ENCODE measurements at regions not wholly inside any gene's neighbourhood (a gene's known extent, or its start where the extent isn't known, plus 50 kb on each side); places are given as distances from the start of the nearest gene placed in this dataset.

GRCh38 chr7:46115410-46115809 lies 194.3 kb upstream of the IGFBP3 start:
- ChIA-PET POLR2A (ENCODE audit: partially characterized antibody) (interaction anchor here (0.6 kb wide), 1 partner anchor 197 kb away, joined by 3 read pairs; no protein-coding TSS in a partner anchor), CTCF (ENCODE audit: partially characterized antibody) (interaction anchor here (0.6 to 1.6 kb wide), 3 partner anchors 15 to 532 kb away, joined by 3 to 6 read pairs (median 4); no protein-coding TSS in a partner anchor)
- no peak overlapping the region for H2BK15ac ChIP-seq (ENCODE audit: low read length)
- H2BK120ac ChIP-seq (replicated peaks; ENCODE audit: low read depth, low read length): no peak overlapping the region
- no peak overlapping the region for H3K56ac ChIP-seq (replicated peaks; ENCODE audit: insufficient read length, low read depth, low read length)
- no peak overlapping the region for H3K4me3 ChIP-seq (ENCODE audit: extremely low read depth in 1 of 4, insufficient read depth in 2 of 4, low read depth in 3 of 4, low read length in 4 of 4)
- H3K14ac ChIP-seq (ENCODE audit: insufficient read length): no peak overlapping the region
- H3K79me2 ChIP-seq (ENCODE audit: control insufficient read depth in 1 of 2, insufficient read depth in 2 of 2, low read length in 2 of 2): no peaks in the 10 kb centered on the region
- H4K91ac ChIP-seq (replicated peaks; ENCODE audit: insufficient read length, low read length): no peak overlapping the region
- H3K4ac ChIP-seq (replicated peaks; ENCODE audit: insufficient read length, low read depth, low read length): no peak overlapping the region
- H4K20me1 ChIP-seq (replicated peaks in 1 of 2; ENCODE audit: control insufficient read depth in 1 of 2, insufficient read depth in 2 of 2, low read length in 2 of 2): no peaks in the 10 kb centered on the region
- no peaks in the 10 kb centered on the region for H3K79me1 ChIP-seq (ENCODE audit: low read depth, low read length)
- no peak overlapping the region for H3K9ac ChIP-seq (replicated peaks in 1 of 4; ENCODE audit: extremely low read depth in 1 of 4, low read depth in 3 of 4, low read length in 3 of 4)
- H3K4me2 ChIP-seq (ENCODE audit: insufficient read depth in 1 of 2, low read depth in 2 of 2, low read length in 2 of 2): no peak overlapping the region
- H4K8ac ChIP-seq (ENCODE audit: extremely low read depth, insufficient read depth, low read length): no peak overlapping the region
- H3K27me3 ChIP-seq (replicated peaks in 1 of 4; ENCODE audit: control insufficient read depth in 3 of 4, extremely low read depth in 1 of 4, insufficient read depth in 3 of 4, low read length in 3 of 4): no peaks in the 10 kb centered on the region
- H3K23me2 ChIP-seq (ENCODE audit: low read depth, low read length): no peaks in the 10 kb centered on the region
- no peak overlapping the region for H4K5ac ChIP-seq (ENCODE audit: insufficient read length, low read depth, low read length)
- H2BK20ac ChIP-seq (ENCODE audit: low read length): no peak overlapping the region
- 92% methylated on average over 3 of the region's 3 CpGs; no CpG with 5 or more reads in 1 of the 2 experiments for WGBS, 2 experiments (ENCODE audit: extremely low coverage in 1 of 2, insufficient coverage in 1 of 2, insufficient read length in 1 of 2, insufficient replicate concordance in 2 of 2, low coverage in 1 of 2, low lambda C conversion rate in 2 of 2, missing lambda C conversion rate in 1 of 2)
- no peaks in the 10 kb centered on the region for H3K9me3 ChIP-seq (ENCODE audit: insufficient read depth in 2 of 2, low read depth in 1 of 2, low read length in 1 of 2)
- no peak overlapping the region for H2AFZ ChIP-seq (ENCODE audit: low read length)
- no peak overlapping the region for H3K27ac ChIP-seq (ENCODE audit: low read depth, low read length)
- TF ChIP-seq NRF1 (IDR thresholded peaks at IDR 0.05; ENCODE audit: low read depth, low read length) (no peak), MAX (IDR thresholded peaks at IDR 0.05) (no peak), BRCA1 (IDR thresholded peaks at IDR 0.05; ENCODE audit: low read depth, low read length) (no peak), SP4 (IDR thresholded peaks at IDR 0.05; ENCODE audit: low read length) (no peak), BCL11A (IDR thresholded peaks at IDR 0.05; ENCODE audit: low read depth in 2 of 2, low read length in 2 of 2) (no peak), KDM4A (IDR thresholded peaks at IDR 0.05; ENCODE audit: low read depth, low read length, severe bottlenecking) (no peak), KDM5A (IDR thresholded peaks at IDR 0.05; ENCODE audit: low read length) (no peak)
- H3K18ac ChIP-seq (ENCODE audit: extremely low read depth, low read length): no peak overlapping the region
- H2BK12ac ChIP-seq (ENCODE audit: low read depth, low read length): no peak overlapping the region
- H3K36me3 ChIP-seq (ENCODE audit: control insufficient read depth in 2 of 4, insufficient read depth in 4 of 4, low read length in 3 of 4): no peaks in the 10 kb centered on the region
- H2BK5ac ChIP-seq (ENCODE audit: low read depth, low read length): no peak overlapping the region
- FAIRE-seq (no peak), DNase-seq (ENCODE audit: low read depth in 1 of 2, low spot score in 2 of 2) (no peak)
- H2AK5ac ChIP-seq (ENCODE audit: low read depth, low read length): no peak overlapping the region
- H3K4me1 ChIP-seq (replicated peaks in 1 of 4; ENCODE audit: control insufficient read depth in 3 of 4, insufficient read depth in 4 of 4, low read length in 3 of 4): no peaks in the 10 kb centered on the region
- H3K23ac ChIP-seq (ENCODE audit: insufficient read length): no peak overlapping the region

All from H1 (cell line).